Transverse colon (tissue), 3 donors: ENCODE measurements at regions not wholly inside any gene's neighbourhood (a gene's known extent, or its start where the extent isn't known, plus 50 kb on each side); places are given as distances from the start of the nearest gene placed in this dataset.

ENCODE experiments used
- EP300 ChIP-seq: sonication (generic); formaldehyde crosslinking; IDR thresholded peaks from one replicate; pipeline ENCODE4 v1.6.1; 2017; ENCODE audit warnings: antibody characterized with exemption, low read depth
- TF ChIP-seq, protein P1 (sequence below), 5 experiments: fragments of 200-600 bp in 3 of 5; fragments of 450-650 bp in 2 of 5; sonication (generic) in 3 of 5; IDR thresholded peaks; 1 replicate in 2 of 5; 2 replicates in 3 of 5; pipeline ENCODE4 v1.5.1; 2016 to 2017; ENCODE audit warnings: antibody characterized with exemption in 5 of 5, inconsistent platforms in 3 of 5, mild to moderate bottlenecking in 2 of 5, moderate library complexity in 1 of 5

DNA sequence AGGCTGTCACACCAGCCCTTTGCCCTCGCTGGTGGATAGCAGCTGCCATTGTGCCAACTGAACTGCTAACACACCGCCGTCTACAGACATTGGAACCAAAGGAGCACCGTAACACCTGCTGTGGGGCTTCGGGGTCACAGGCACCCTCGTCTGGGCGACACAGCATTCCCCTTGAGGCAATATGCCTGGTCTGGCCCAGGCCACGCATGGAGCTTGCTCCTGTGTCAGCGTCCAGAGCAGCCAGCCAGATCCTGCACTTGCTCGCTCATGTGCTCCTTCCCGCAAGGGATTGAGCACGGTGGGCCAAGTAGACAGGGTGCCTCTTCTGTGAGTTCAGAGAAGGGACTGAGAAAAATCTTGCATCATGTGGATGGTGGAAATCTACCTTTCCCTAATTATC lies 314.6 kb upstream of the PLD5 start:
- TF ChIP-seq, protein P1, sequence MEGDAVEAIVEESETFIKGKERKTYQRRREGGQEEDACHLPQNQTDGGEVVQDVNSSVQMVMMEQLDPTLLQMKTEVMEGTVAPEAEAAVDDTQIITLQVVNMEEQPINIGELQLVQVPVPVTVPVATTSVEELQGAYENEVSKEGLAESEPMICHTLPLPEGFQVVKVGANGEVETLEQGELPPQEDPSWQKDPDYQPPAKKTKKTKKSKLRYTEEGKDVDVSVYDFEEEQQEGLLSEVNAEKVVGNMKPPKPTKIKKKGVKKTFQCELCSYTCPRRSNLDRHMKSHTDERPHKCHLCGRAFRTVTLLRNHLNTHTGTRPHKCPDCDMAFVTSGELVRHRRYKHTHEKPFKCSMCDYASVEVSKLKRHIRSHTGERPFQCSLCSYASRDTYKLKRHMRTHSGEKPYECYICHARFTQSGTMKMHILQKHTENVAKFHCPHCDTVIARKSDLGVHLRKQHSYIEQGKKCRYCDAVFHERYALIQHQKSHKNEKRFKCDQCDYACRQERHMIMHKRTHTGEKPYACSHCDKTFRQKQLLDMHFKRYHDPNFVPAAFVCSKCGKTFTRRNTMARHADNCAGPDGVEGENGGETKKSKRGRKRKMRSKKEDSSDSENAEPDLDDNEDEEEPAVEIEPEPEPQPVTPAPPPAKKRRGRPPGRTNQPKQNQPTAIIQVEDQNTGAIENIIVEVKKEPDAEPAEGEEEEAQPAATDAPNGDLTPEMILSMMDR (IDR thresholded peaks at IDR 0.05): no peak
- TF ChIP-seq EP300: no peak
